WTC11 (cell line): ENCODE measurements at regions not wholly inside any gene's neighbourhood (a gene's known extent, or its start where the extent isn't known, plus 50 kb on each side); places are given as distances from the start of the nearest gene placed in this dataset.

Experiments used
- ATAC-seq: fragments of 200-7000 bp; cut with Tn5 transposase; 2 replicates; pipeline ENCODE4 v1.10.0; 2021; ENCODE audit warnings: mild to moderate bottlenecking, moderate library complexity
- CTCF ChIA-PET: fragments of 300-600 bp; sonication (Branson Sonifier 250); formaldehyde crosslinking; loops from one replicate; lab custom pipeline; 2021; ENCODE audit warnings: antibody characterized with exemption; lab: Charles Lee
- POLR2A ChIA-PET: fragments of 350-600 bp; sonication (Branson Sonifier 250); formaldehyde crosslinking; loops from one replicate; lab custom pipeline; 2021; ENCODE audit warnings: antibody characterized with exemption; lab: Charles Lee
- DNase-seq: peaks from one replicate; pipeline ENCODE4 v3.0.0; 2021; ENCODE audit warnings: low spot score
- H3K27ac Mint-ChIP-seq: 2 replicates; pipeline ENCODE4 v1.8.0; 2021; ENCODE audit warnings: mixed read lengths
- H3K27me3 Mint-ChIP-seq: 2 replicates; pipeline ENCODE4 v1.8.0; 2021; ENCODE audit warnings: low read depth, mild to moderate bottlenecking, moderate library complexity, mixed read lengths
- H3K36me3 Mint-ChIP-seq: 2 replicates; pipeline ENCODE4 v1.8.0; 2021; ENCODE audit warnings: mixed read lengths
- H3K4me1 Mint-ChIP-seq: 2 replicates; pipeline ENCODE4 v1.8.0; 2022; ENCODE audit warnings: mixed read lengths
- H3K4me3 Mint-ChIP-seq: 2 replicates; pipeline ENCODE4 v1.8.0; 2021; ENCODE audit warnings: mild to moderate bottlenecking, moderate library complexity, mixed read lengths
- H3K9me3 Mint-ChIP-seq: 2 replicates; pipeline ENCODE4 v1.8.0; 2021; ENCODE audit warnings: mixed read lengths
- AR ChIP-seq: fragments of 250-450 bp; sonication (Bioruptor Pico); IDR thresholded peaks from 2 replicates; pipeline ENCODE4 v1.9.0; 2021; ENCODE audit warnings: mild to moderate bottlenecking
- ATF3 ChIP-seq: sonication (generic); formaldehyde crosslinking; conservative IDR thresholded peaks from 2 replicates; pipeline ENCODE4 v1.8.1; 2022; ENCODE audit warnings: mild to moderate bottlenecking, missing genetic modification reagents
- ELF4 ChIP-seq: sonication (generic); formaldehyde crosslinking; IDR thresholded peaks from 2 replicates; pipeline ENCODE4 v1.8.1; 2022; ENCODE audit warnings: low read depth, mild to moderate bottlenecking, moderate library complexity, missing genetic modification reagents
- ESRRA ChIP-seq: sonication (generic); formaldehyde crosslinking; IDR thresholded peaks from 2 replicates; pipeline ENCODE4 v1.8.1; 2022; ENCODE audit warnings: mild to moderate bottlenecking, missing genetic modification reagents, borderline replicate concordance
- FOXK1 ChIP-seq: sonication (generic); formaldehyde crosslinking; IDR thresholded peaks from 2 replicates; pipeline ENCODE4 v1.8.0; 2022; ENCODE audit warnings: mild to moderate bottlenecking, moderate library complexity, missing genetic modification reagents
- FOXP1 ChIP-seq: sonication (generic); formaldehyde crosslinking; IDR thresholded peaks from 2 replicates; pipeline ENCODE4 v1.8.0; 2022; ENCODE audit warnings: missing genetic modification reagents, mild to moderate bottlenecking, moderate library complexity, borderline replicate concordance
- GTF2I ChIP-seq: fragments of 250-450 bp; sonication (Bioruptor Pico); conservative IDR thresholded peaks from 2 replicates; pipeline ENCODE4 v1.4.0; 2021; ENCODE audit warnings: mild to moderate bottlenecking
- JAZF1 ChIP-seq: fragments of 250-450 bp; sonication (Bioruptor Pico); IDR thresholded peaks from 2 replicates; pipeline ENCODE4 v1.9.0; 2021; ENCODE audit warnings: moderate library complexity, mild to moderate bottlenecking, inconsistent platforms
- JUN ChIP-seq: sonication (generic); formaldehyde crosslinking; IDR thresholded peaks from 2 replicates; pipeline ENCODE4 v1.8.0; 2023; ENCODE audit warnings: mild to moderate bottlenecking, missing genetic modification reagents
- KAT7 ChIP-seq: sonication (generic); formaldehyde crosslinking; IDR thresholded peaks from 2 replicates; pipeline ENCODE4 v1.8.1; 2023; ENCODE audit warnings: missing genetic modification reagents, mild to moderate bottlenecking, borderline replicate concordance
- MXD4 ChIP-seq: fragments of 250-450 bp; sonication (Bioruptor Pico); IDR thresholded peaks from 2 replicates; pipeline ENCODE4 v1.8.0; 2021; ENCODE audit warnings: mild to moderate bottlenecking, moderate library complexity, borderline replicate concordance
- NFE2L1 ChIP-seq: sonication (generic); formaldehyde crosslinking; IDR thresholded peaks from 2 replicates; pipeline ENCODE4 v1.8.1; 2023; ENCODE audit warnings: missing genetic modification reagents
- NFYB ChIP-seq: sonication (generic); formaldehyde crosslinking; conservative IDR thresholded peaks from 2 replicates; pipeline ENCODE4 v1.8.0; 2022; ENCODE audit warnings: low read depth, missing genetic modification reagents
- NR2C2 ChIP-seq: sonication (generic); formaldehyde crosslinking; IDR thresholded peaks from 2 replicates; pipeline ENCODE4 v1.8.0; 2022; ENCODE audit warnings: mild to moderate bottlenecking, missing genetic modification reagents
- NR3C1 ChIP-seq: sonication (generic); formaldehyde crosslinking; conservative IDR thresholded peaks from 2 replicates; pipeline ENCODE4 v1.8.1; 2023; ENCODE audit warnings: low read depth, mild to moderate bottlenecking, missing genetic modification reagents
- PREB ChIP-seq: sonication (generic); formaldehyde crosslinking; IDR thresholded peaks from 2 replicates; pipeline ENCODE4 v1.8.1; 2022; ENCODE audit warnings: mild to moderate bottlenecking, missing genetic modification reagents, moderate library complexity, borderline replicate concordance
- RORB ChIP-seq: fragments of 250-450 bp; sonication (Bioruptor Pico); IDR thresholded peaks from 2 replicates; pipeline ENCODE4 v1.9.0; 2021; ENCODE audit warnings: mild to moderate bottlenecking
- SMAD3 ChIP-seq: sonication (generic); formaldehyde crosslinking; IDR thresholded peaks from 2 replicates; pipeline ENCODE4 v1.8.0; 2022; ENCODE audit warnings: missing genetic modification reagents, mild to moderate bottlenecking, borderline replicate concordance
- STAT6 ChIP-seq: sonication (generic); formaldehyde crosslinking; conservative IDR thresholded peaks from 2 replicates; pipeline ENCODE4 v1.8.1; 2023; ENCODE audit warnings: mild to moderate bottlenecking, low read depth, missing genetic modification reagents, moderate library complexity
- TCF7 ChIP-seq: sonication (generic); formaldehyde crosslinking; IDR thresholded peaks from 2 replicates; pipeline ENCODE4 v1.8.0; 2022; ENCODE audit warnings: mild to moderate bottlenecking, low read depth, missing genetic modification reagents, moderate library complexity
- TP53 ChIP-seq: sonication (generic); formaldehyde crosslinking; IDR thresholded peaks from 2 replicates; pipeline ENCODE4 v1.8.1; 2023; ENCODE audit warnings: mild to moderate bottlenecking, missing genetic modification reagents
- ZBTB43 ChIP-seq: sonication (generic); formaldehyde crosslinking; IDR thresholded peaks from 2 replicates; pipeline ENCODE4 v1.8.1; 2023; ENCODE audit warnings: mild to moderate bottlenecking, missing genetic modification reagents
- ZNF317 ChIP-seq: sonication (generic); formaldehyde crosslinking; IDR thresholded peaks from 2 replicates; pipeline ENCODE4 v1.8.1; 2023; ENCODE audit warnings: low read depth, mild to moderate bottlenecking, moderate library complexity, missing genetic modification reagents, borderline replicate concordance
- ZNF396 ChIP-seq: fragments of 250-450 bp; sonication (Bioruptor Pico); IDR thresholded peaks from 2 replicates; pipeline ENCODE4 v1.8.0; 2021; ENCODE audit warnings: mild to moderate bottlenecking, moderate library complexity, borderline replicate concordance
- ZNF423 ChIP-seq: fragments of 250-450 bp; sonication (Bioruptor Pico); IDR thresholded peaks from 2 replicates; pipeline ENCODE4 v2.1.2; 2022; ENCODE audit warnings: mild to moderate bottlenecking, moderate library complexity

- ATAC-seq (no peak), DNase-seq (no peak)
- ChIA-PET POLR2A (no interaction called here), CTCF (no interaction called here)
- no peaks in the 10 kb centered on the region for H3K27me3 Mint-ChIP-seq
- no peak overlapping the region for H3K4me3 Mint-ChIP-seq
- no peak for TF ChIP-seq NR2C2 (CRISPR knock-in tag)
- peaks cover 13% of the 10 kb centered on the region for H3K4me1 Mint-ChIP-seq
- no peaks in the 10 kb centered on the region for H3K36me3 Mint-ChIP-seq
- H3K9me3 Mint-ChIP-seq: peaks cover 9% of the 10 kb centered on the region
- H3K27ac Mint-ChIP-seq: no peak overlapping the region
These were observed 115.7 kb upstream of the MMADHC start for GRCh38 chr2:149703281-149703680.

- Mint-ChIP-seq H3K9me3 (peaks cover 9% of the 10 kb centered on the region), H3K4me1 (peaks cover 13% of the 10 kb centered on the region), H3K36me3 (no peaks in the 10 kb centered on the region), H3K27me3 (no peaks in the 10 kb centered on the region), H3K27ac (no peak overlapping the region), H3K4me3 (no peak overlapping the region)
- POLR2A ChIA-PET: no interaction called here
- ATAC-seq (no peak), DNase-seq (no peak)
- TF ChIP-seq RORB (CRISPR knock-in tag): no peak
- TF ChIP-seq TCF7 (CRISPR knock-in tag): no peak
- TF ChIP-seq GTF2I (CRISPR knock-in tag): no peak
- no peak for TF ChIP-seq ELF4
- TF ChIP-seq ATF3 (CRISPR knock-in tag): no peak
- no peak for TF ChIP-seq ZNF317 (CRISPR knock-in tag)
- TF ChIP-seq NFYB (CRISPR knock-in tag): no peak
- TF ChIP-seq PREB (CRISPR knock-in tag): no peak
- no peak for TF ChIP-seq JAZF1 (CRISPR knock-in tag)
- no peak for TF ChIP-seq NR3C1 (CRISPR knock-in tag)
- TF ChIP-seq AR (CRISPR knock-in tag): no peak
- no peak for TF ChIP-seq TP53
- no peak for TF ChIP-seq ESRRA
- TF ChIP-seq NFE2L1 (CRISPR knock-in tag): no peak
- TF ChIP-seq NR2C2 (CRISPR knock-in tag): no peak
- TF ChIP-seq ZNF396: no peak
- no peak for TF ChIP-seq SMAD3
- TF ChIP-seq FOXP1: no peak
- no peak for TF ChIP-seq ZBTB43 (CRISPR knock-in tag)
- CTCF ChIA-PET: no interaction called here
These were observed 115.0 kb upstream of the MMADHC start for GRCh38 chr2:149702571-149702970.

GRCh38 chr2:149701241-149701640, 113.7 kb upstream of the MMADHC start:
- Mint-ChIP-seq H3K27ac (no peak overlapping the region), H3K9me3 (peaks cover under 1% of the 10 kb centered on the region), H3K4me3 (no peak overlapping the region), H3K36me3 (no peaks in the 10 kb centered on the region), H3K4me1 (peaks cover 13% of the 10 kb centered on the region)
- POLR2A ChIA-PET: no interaction called here
- CTCF ChIA-PET: no interaction called here
- no peak for ATAC-seq
- TF ChIP-seq JUN (no peak), KAT7 (no peak), MXD4 (CRISPR knock-in tag) (no peak), FOXK1 (no peak), ZNF423 (no peak), STAT6 (CRISPR knock-in tag) (no peak)
- TF ChIP-seq, all 79 proteins: peak for 0
- no peak for DNase-seq
- H3K27me3 Mint-ChIP-seq: no peaks in the 10 kb centered on the region
